OCI-LY3 (cell line): ENCODE measurements at regions not wholly inside any gene's neighbourhood (a gene's known extent, or its start where the extent isn't known, plus 50 kb on each side); places are given as distances from the start of the nearest gene placed in this dataset.

ENCODE experiments used
- H2AFZ ChIP-seq: fragments of 200-600, 300-600 bp; shearing (Covaris generic); 2 replicates; pipeline ENCODE4 v1.6.0; 2014; ENCODE audit warnings: antibody characterized with exemption, low read depth, low read length
- H3K27ac ChIP-seq: fragments of 200-600, 300-600 bp; sonication (generic); 2 replicates; pipeline ENCODE4 v1.5.1; 2014; ENCODE audit warnings: mild to moderate bottlenecking, low read length, moderate library complexity, mixed read lengths
- H3K27me3 ChIP-seq: fragments of 200-600, 300-600 bp; sonication (generic); 2 replicates; pipeline ENCODE4 v1.6.1; 2014; ENCODE audit warnings: low read depth, low read length, mixed read lengths
- H3K36me3 ChIP-seq: fragments of 200-600, 300-600 bp; sonication (generic); replicated peaks from 2 replicates; pipeline ENCODE3; 2014; ENCODE audit warnings: low read depth, low read length, mixed read lengths
- H3K4me1 ChIP-seq: fragments of 300-600, 200-600 bp; sonication (generic); 2 replicates; pipeline ENCODE4 v1.6.1; 2014; ENCODE audit warnings: low read length, mixed read lengths
- H3K4me2 ChIP-seq: fragments of 200-600, 300-600 bp; sonication (generic); 2 replicates; pipeline ENCODE4 v1.6.1; 2014; ENCODE audit warnings: low read length, mixed read lengths
- H3K4me3 ChIP-seq: fragments of 300-600, 200-600 bp; sonication (generic); 2 replicates; pipeline ENCODE4 v1.5.1; 2014; ENCODE audit warnings: antibody characterized with exemption, mild to moderate bottlenecking, low read length, moderate library complexity
- H3K79me2 ChIP-seq: fragments of 300-600, 200-600 bp; shearing (Covaris generic); 2 replicates; pipeline ENCODE4 v1.6.1; 2014; ENCODE audit warnings: mild to moderate bottlenecking, low read length, mixed read lengths
- H3K9ac ChIP-seq: fragments of 300-600, 200-600 bp; shearing (Covaris generic); 2 replicates; pipeline ENCODE4 v1.6.0; 2014; ENCODE audit warnings: mild to moderate bottlenecking, low read length, moderate library complexity
- H3K9me3 ChIP-seq: fragments of 200-600, 300-600 bp; shearing (Covaris generic); 2 replicates; pipeline ENCODE4 v1.6.1; 2014; ENCODE audit warnings: low read length, mixed read lengths; ENCODE audit not compliant: insufficient read depth
- H4K20me1 ChIP-seq: fragments of 200-600, 300-600 bp; sonication (generic); 2 replicates; pipeline ENCODE4 v1.6.1; 2016; ENCODE audit warnings: low read length, mixed read lengths; ENCODE audit not compliant: insufficient read depth
- CTCF ChIP-seq: fragments of 200-600, 300-600 bp; sonication (generic); IDR thresholded peaks from 2 replicates; pipeline ENCODE4 v1.5.1; 2014; ENCODE audit warnings: antibody characterized with exemption, low read length, low read depth
- EZH2phosphoT487 ChIP-seq: fragments of 200-600 bp; shearing (Covaris generic); IDR thresholded peaks from 2 replicates; pipeline ENCODE4 v1.6.1; 2018; ENCODE audit warnings: antibody characterized with exemption, mixed run types, low read depth

- Histone ChIP-seq H3K4me2 (no peak overlapping the region), H4K20me1 (no peaks in the 10 kb centered on the region), H2AFZ (no peak overlapping the region), H3K9ac (no peak overlapping the region), H3K79me2 (no peaks in the 10 kb centered on the region), H3K27ac (no peak overlapping the region), H3K4me1 (no peaks in the 10 kb centered on the region), H3K36me3 (no peaks in the 10 kb centered on the region), H3K27me3 (no peaks in the 10 kb centered on the region), H3K4me3 (no peak overlapping the region), H3K9me3 (no peaks in the 10 kb centered on the region)
- no peak for TF ChIP-seq CTCF
- no peak for TF ChIP-seq EZH2phosphoT487
Observed at GRCh38 chr20:22418738-22419137, 165.6 kb downstream of the FOXA2 start.

- no peak overlapping the region for H2AFZ ChIP-seq
- no peak overlapping the region for H3K4me2 ChIP-seq
- no peak overlapping the region for H3K27ac ChIP-seq
- no peaks in the 10 kb centered on the region for H3K27me3 ChIP-seq
- no peak overlapping the region for H3K9ac ChIP-seq
- H3K4me1 ChIP-seq: no peaks in the 10 kb centered on the region
- no peaks in the 10 kb centered on the region for H4K20me1 ChIP-seq
- H3K9me3 ChIP-seq: no peaks in the 10 kb centered on the region
- TF ChIP-seq EZH2phosphoT487: no peak
- TF ChIP-seq CTCF: no peak
- no peak overlapping the region for H3K4me3 ChIP-seq
- H3K36me3 ChIP-seq: no peaks in the 10 kb centered on the region
- no peaks in the 10 kb centered on the region for H3K79me2 ChIP-seq
Observed at GRCh38 chr20:22414305-22414742, 170.0 kb downstream of the FOXA2 start.

- no peaks in the 10 kb centered on the region for H3K9me3 ChIP-seq
- H3K79me2 ChIP-seq: no peaks in the 10 kb centered on the region
- no peak overlapping the region for H3K9ac ChIP-seq
- no peak for TF ChIP-seq EZH2phosphoT487
- no peak for TF ChIP-seq CTCF
- no peak overlapping the region for H2AFZ ChIP-seq
- no peaks in the 10 kb centered on the region for H3K4me1 ChIP-seq
- no peak overlapping the region for H3K4me3 ChIP-seq
- H4K20me1 ChIP-seq: no peaks in the 10 kb centered on the region
- H3K4me2 ChIP-seq: no peak overlapping the region
- no peaks in the 10 kb centered on the region for H3K27me3 ChIP-seq
- H3K36me3 ChIP-seq: no peaks in the 10 kb centered on the region
- H3K27ac ChIP-seq: no peak overlapping the region
Observed at GRCh38 chr20:22412977-22413868, 171.1 kb downstream of the FOXA2 start.

- Histone ChIP-seq H3K79me2 (no peaks in the 10 kb centered on the region), H2AFZ (no peak overlapping the region), H4K20me1 (no peaks in the 10 kb centered on the region), H3K4me1 (no peaks in the 10 kb centered on the region), H3K27me3 (no peaks in the 10 kb centered on the region), H3K9me3 (no peaks in the 10 kb centered on the region), H3K27ac (no peak overlapping the region), H3K9ac (no peak overlapping the region), H3K4me2 (no peak overlapping the region), H3K4me3 (no peak overlapping the region), H3K36me3 (no peaks in the 10 kb centered on the region)
- TF ChIP-seq CTCF (no peak), EZH2phosphoT487 (no peak)
Observed at GRCh38 chr20:22411627-22412450, 172.5 kb downstream of the FOXA2 start.
